IPS-NIHi7 (cell line): ENCODE measurements at regions not wholly inside any gene's neighbourhood (a gene's known extent, or its start where the extent isn't known, plus 50 kb on each side); places are given as distances from the start of the nearest gene placed in this dataset.

Experiments
- DNase-seq: peaks from one replicate; pipeline ENCODE4 v3.0.0; 2012; ENCODE audit warnings: mixed read lengths; ENCODE audit errors: extremely low spot score

DNA sequence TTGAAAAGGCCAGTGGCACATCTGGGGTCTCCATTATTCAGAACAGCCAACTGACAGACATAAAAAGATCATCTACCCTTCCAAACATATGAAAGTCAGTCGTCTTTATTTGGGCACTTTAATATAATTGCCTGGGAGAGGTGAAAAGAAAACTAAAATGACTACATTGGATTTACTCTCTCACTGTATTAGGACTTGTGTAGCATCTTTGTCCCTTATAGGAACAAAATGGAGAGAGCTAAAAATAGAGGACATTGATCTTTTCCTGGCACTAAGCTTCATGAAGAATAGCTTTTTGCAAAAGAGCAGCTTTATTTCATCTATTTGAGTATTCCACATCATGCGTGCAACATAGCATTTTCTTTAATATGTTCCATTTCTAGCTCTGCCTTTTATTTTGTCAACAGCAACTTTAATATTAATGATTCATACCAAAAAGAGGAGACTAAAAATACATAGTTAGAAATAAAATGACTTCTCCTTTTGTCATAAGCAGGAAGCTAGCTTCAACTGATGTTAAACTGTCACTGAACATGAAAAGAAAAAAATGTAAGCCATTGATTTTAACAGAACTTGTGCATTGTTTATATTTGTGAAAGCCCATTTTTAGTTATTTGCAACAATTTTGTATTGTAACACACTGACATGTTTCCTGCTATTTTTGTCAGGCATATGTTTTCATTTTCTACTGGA, 254.6 kb downstream of the SEC23A start:
- no peak for DNase-seq

DNA sequence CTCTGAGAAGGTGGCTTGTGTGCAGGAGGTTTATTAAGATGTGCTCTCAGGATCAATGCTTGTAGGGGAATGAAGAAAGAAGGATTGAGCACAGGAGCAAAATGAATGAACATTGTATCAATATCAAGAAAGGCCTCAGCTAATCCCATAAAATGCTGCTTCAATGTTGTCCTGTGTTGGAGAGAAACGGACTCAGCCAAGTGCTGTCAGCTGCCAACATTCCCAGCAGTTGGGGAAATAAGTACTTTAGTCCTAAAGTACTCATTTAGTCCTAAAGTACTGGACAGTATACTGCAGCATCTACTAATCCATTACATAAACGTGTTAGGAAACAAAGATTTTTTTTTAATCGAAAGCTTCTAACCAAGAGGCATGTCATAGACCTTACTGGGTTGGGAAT, 255.9 kb downstream of the SEC23A start:
- DNase-seq = no peak

DNA sequence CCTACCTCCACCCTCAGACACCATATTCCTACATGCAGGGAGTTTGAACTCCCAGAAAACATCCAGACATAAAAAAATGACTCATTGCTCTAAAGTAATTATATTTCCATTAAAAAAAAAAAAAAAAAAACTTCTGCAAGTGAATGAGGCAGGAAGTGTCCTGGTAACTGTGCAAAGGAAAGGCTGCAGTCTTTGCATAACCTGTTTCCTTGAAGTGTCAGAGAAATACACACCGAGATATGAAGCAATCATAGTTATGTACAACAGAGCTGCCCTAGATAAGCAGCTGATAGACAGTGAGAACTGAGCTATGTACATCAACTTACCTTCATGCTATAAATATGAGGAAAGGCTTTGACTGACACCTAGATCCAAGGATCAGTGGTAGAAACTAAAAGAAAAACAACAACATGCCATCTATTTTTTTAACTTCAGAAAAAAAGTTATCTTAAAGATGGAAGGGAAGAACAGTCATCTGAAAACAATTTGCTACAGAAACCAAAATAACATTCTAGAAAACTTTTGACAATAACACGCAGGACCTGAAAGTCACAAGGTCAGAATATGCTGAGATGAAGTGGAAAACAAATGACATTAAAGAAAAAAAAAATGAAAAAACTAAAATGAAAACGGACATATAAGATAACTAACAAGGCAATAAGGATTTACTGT, 263.2 kb downstream of the SEC23A start:
- DNase-seq = no peak

DNA sequence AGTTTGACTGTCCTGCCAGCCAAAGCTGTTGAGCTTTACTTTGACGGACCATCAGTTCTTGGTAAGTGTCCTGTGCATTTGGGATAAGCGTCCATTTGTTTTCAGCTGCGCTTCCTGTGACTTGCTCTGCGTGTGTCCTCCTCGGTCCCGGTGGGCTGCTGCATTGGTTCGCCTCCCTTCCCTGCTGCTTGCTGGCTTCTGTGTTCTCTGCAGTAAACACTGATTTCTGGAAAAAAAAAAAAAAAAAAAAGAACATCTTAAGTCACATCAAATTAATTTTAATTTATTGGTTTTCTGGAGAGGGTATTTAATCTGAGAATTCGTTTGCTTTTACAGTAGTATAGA, 264.1 kb downstream of the SEC23A start:
- DNase-seq = no peak

DNA sequence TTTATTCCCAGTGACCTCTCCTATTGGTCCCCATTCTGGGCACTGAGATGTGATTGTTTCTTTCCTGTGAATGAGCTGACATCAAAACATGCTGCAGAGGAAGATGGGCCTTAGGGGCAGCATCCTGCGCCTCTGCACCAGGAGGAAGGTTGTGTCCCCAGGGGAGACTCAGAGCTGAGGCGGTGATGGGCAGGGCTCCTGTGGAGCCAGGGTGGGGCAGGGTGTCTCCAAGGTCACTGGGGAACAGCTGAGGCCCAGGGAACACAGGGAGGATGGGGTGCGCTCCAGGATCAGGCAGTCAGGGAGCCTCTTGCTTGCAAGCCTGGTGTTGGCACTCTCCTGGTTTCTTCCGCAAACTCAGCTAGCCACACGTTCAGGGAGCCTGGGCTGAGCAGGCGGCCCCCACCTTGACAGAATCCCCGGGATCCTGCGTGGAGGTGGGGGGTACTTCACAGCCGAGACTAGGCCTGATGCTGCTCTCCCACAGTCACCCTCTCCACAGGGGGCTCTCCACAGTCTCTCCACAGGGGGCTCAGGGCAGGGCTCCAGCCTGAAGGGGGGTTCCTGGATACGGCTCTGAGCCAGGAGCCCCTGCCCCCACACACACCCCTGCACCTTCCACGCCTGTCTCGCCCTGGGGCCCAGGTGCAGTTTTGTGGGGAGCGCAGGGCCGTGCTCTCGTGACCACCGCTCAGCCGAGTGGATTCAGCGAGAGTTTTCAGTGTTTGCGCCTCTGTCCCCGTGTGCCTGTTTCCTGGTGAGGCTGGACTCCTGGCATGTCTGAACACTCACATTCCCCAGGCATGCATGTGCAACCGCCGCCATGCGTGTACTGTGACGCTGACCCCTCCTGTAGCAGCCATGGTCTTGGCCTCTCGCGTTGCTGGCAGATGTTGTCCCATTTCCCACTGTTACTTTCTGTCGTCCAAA, 264.7 kb downstream of the SEC23A start:
- DNase-seq = no peak

DNA sequence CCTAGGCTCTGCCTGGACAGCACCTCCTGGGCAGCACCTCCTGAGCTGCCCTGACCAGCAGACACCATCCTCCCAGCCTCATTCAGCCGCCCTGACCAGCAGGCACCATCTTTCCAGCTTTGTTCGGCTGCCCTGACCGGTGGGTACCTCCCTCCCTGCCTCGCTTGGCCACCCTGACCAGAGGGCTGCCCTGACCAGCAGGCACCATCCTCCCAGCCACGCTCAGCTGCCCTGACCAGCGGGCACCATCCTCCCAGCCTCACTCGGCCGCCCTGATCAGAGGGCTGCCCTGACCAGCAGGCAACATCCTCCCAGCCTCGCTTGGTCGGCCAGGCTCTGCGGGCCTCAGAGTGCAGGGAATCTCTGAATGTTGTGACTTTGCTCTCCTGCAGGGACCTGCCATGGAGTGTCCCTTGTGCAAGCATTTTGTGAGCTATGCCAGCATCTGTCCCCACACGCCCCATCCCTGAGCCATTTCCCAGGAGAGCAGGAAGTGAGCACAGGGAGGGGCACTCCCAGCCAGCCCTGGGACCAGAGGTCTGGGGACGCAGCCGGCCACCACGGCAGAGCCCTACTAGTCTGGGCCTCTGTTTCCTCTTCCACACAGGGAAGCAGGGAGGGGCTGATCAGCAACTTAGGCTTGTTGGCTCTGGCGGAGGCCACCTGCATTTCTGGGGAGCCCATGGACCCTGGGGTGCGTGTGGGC, 265.5 kb downstream of the SEC23A start:
- no peak for DNase-seq

DNA sequence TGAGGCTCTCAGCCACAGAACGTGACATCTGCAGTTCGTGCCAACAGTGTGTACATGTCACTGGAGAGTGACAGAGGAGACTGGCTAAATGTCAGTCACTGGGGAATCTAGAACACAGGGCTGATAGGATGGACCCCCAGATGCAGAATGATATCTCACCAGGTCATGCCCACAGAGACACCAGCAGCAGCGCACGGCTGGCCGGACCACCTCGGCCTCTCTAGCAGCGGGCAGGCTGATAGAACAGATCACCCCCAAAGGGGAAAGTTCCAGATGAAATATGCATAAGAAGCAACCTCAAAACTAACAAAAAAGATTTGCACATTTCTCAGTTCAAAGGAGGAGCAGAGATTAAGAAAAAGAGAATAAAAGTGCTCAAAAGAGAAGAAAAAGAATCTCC, 266.5 kb downstream of the SEC23A start:
- DNase-seq = no peak

DNA sequence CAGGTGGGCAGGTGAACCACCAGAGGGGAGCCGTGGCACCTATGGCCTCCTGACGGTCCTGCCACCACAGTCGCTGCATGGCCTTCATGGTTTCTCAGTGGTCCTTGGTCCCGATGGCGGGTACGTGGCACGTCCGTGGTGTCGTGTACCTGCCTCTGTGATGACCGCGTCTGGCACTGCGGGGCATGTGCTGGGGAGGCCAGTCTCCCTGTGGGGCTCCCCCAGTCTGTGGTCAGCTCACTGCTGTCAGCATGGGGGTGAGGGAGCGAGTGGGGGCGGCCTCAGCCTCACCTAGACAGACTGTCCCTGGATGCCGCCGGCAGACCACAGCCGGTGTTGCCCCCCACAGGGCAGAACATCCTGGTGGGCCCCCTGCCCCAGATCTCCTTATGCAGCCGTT, 267.2 kb downstream of the SEC23A start:
- DNase-seq = no peak

DNA sequence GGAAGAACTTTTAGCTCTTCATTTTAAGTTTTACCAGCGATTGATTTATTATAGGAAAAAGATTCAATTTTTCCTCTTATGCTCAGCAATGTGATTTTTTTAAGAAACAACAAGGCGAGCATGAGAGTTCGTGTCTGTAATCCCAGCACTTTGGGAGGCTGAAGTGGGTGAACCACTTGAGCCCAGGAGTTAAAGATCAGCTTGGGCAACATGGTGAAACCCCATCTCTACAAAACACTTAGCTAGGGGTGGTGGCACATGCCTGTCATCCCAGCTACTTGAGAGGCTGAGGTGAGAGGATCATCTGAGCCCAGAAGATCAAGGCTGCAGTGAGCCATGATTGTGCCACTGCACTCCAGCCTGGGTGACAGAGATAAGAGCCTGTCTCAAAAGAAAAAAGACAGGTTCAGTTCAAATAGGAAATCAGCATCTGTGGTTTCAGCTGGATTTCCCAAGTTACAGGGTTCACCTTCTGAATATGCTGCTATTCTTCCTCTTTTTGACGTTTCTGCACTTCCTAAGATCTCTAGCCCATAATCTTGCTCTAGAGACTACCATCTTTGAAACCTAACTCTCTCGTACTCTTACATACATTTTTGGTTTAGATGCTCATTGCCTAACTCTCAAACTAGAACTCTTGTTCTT, 274.7 kb downstream of the SEC23A start:
- DNase-seq = no peak

DNA sequence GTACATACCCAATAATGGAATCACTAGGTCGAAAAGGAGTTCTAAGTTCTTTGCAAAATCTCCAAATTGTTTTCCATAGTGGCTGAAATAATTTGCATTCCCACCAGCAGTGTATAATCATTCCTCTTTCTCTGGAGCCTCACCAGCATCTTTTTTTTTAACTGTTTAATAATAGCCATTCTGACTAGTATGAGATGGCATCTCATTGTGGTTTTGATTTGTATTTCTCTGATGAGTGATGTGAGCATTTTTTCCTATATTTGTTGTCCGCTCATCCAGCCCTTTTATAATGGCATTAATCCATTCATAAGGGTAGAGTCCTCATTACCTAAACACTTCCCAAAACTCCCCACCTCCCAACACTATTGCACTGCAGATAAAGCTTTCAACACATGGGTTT, 278.3 kb downstream of the SEC23A start:
- no peak for DNase-seq

DNA sequence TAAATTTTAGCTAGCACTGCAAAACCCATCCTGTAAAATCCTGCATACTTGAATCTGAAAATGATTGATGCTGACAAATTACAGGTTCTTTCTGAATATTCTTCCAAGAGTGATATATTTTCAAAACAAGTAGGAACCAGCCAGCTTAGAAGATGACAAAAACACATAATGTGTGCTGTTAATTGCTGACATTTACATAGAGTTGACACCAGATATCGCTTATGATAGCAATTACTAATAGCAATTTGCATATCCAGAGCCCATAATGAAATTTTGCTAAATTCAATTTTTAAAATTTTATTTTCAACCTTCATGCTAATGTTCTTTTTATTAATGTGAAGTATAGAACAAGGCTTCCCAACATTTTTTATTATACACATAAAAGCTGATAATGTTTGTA, 284.5 kb downstream of the SEC23A start:
- DNase-seq = no peak

DNA sequence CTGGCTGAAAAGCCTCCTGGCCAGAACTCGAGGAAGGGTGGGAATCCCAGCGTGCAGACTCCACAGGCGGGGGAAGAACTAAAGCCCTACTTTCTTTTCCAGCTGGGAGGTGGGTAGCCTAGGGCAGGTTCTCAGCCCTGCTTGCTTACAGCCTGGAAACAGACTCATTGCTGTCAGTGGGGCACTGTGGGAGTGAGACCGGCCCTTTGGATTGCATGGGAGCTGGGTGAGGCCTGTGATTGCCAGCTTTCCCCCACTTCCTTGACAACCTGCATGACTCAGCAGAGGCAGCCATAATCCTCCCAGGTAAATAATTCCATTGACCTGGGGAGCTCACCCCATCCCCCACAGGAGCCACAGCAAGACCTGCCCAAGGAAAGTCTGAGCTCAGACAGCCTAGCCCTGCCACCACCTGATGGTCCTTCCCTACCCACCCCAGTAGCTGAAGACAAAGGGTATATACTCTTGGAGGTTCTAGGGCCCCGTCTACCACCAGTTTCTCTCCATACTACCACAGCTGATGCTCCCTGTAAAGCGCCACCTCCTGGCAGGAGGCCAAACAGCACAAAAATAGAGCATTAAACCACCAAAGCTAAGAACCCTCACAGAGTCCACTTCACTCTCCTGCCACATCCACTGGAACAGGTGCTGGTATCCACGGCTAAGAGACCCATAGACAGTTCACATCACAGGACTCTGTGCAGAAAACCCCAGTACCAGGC, 294.1 kb downstream of the SEC23A start:
- no peak for DNase-seq

DNA sequence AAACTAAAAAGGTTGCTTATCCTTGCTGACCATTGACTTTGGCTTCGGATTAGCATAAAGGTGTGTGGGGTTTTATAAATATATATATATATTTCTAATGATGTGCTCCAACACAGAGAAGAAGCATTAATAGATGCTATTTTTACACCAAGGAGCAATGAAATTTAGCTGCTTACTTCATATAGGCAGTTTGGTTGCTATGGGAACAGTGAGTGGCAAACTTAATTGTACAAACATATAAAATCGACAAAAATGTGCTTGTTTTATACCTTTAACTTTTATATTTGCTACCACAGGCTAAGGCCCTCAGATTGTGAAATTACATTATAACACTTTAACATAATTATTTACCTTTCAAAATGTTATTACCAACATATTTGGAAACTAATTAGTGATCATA, 303.4 kb downstream of the SEC23A start:
- DNase-seq = no peak

DNA sequence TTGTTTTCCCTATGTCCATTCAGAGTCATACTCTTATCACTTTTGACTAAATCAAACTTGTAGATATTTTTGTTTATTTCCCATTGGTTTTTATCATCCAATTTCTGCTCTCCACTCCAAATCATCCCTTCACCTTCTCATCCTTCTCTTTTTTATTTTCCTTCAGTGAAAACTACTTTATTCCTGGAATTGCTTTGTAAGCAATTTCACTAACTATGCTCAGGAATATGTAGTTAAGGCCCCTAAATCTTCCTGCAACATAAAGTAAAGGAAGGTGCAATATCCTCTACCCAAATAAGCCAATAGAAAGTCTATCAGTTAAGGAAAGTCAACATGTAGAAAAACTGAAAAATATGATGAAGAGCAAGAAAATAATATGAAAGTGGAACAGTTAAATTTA, 308.4 kb downstream of the SEC23A start:
- DNase-seq = no peak

DNA sequence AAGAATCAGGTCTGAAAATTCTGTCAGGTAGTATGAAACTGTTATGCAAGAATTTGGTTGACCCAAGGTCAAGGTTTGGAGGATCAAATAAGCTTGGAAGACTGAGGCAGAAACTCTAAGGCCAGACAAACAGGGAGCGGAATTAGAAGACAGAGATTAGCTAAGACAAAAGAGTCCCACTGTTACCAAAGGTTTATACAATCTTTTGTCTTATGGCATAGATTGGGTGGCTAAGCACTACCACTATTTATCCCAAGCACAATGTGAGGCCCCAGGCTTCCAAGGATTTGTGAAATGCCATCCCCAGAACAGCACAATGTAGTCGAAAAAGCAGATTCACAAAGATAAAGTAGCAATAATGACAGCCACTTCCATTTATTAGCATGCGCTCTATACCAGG, 311.2 kb downstream of the SEC23A start:
- peak; percentile 12 for DNase-seq

DNA sequence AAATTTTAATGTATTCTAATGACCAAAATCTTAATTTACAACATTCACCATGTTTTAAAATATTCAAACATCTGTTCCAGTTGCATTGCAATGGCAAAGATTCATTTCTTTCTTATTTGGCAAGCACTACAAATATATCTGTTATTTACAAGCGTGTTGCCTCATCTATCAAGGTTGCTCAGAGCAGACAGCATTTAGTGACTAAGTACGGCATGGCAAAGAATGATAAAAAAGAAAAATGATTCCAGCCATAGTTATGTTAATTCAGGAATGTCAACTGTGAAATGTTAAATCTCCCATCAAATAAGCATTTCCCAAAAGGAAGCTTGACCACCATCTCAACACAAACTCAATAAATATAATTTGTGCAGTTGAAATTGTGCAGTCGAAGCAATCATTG, 312.1 kb downstream of the SEC23A start:
- DNase-seq = no peak

DNA sequence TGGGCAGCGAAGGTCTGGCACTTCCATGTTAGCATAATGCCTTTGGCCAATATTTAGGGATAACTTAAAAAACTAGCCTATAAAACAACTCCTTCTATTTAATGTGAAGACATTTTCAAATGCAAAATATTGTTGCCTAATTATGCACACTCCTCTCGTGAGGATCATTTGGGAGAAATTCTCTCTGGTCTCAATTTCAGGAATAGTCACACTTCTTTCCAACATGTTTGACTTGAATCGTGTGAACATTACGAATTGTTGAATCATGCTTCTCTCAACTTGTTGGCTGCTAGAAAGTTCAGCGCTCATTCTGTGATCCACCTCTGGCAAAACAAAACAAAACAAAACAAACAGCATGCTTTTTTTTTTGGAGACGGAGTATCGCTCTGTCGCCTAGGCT, 313.2 kb downstream of the SEC23A start:
- no peak for DNase-seq

DNA sequence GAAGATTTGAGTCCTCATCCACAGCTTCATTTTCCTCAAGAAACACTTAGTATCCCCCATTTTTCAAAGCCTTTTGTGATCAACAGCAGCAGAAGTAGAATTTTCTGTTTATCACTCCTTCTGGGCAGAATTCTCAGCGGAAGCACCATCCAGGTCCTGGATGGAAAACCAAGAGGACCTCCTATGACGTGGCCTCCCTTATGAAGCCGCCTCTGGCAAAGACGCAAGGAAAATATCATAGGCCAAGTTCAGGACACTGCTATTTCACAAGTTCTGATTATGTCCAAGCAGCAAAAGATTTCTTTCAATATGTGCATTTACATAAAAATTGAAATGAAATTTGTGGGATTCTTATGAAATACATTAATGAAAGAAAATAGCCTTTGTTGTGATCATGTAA, 315.0 kb downstream of the SEC23A start:
- no peak for DNase-seq

DNA sequence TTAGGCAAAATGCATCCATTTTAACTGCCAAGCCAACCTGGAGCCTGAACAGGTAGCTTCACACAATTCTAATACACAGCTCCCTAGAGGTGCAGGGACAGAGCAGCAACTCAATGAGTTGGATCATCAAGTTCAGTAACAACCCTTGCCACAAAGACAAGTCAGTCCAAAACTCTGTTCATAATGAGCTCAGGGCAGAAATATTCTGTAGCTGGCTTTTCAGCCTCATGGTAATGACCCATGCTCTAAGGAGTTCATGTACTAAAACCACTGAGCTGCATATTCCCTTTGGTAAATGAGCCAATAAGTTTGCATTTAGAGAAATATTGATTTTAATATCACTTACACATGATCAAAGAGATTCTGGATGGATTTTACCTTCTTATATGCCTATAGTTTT, 316.1 kb downstream of the SEC23A start:
- no peak for DNase-seq

DNA sequence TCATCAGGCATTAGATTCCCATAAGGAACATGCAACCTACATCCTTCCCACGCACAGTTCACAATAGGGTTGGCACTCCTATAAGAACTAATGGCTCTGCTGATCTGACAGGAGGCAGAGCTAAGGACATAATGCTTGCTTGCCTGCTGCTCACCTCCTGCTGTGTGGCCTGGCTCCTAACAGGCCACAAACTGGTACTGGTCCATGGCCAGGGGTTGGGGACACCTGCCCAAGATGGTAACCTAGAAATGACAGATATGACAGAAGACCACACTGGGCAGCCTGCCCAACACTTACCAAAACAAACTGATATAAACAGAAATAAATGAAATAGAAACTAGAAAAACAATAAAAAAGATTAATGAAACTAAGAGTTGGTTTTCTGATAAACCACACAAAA, 325.6 kb downstream of the SEC23A start:
- DNase-seq = no peak

DNA sequence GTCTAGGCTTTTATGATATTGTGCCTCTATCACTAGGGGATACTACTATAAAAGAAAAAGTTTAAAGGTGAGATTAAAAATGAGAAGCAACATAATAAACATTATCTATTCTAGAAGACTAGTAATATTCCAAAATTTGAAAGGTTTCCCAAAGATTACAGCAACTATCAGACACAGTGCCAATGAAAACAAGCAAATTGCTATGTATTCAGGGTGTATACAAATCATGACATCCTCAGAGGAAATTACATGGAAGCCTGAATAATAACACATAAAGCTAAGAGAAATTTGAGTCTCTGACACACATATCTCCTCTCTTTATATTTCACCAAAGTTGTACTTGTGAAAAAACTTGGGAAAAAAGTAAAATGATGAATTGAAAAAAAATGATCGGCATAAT, 327.0 kb downstream of the SEC23A start:
- no peak for DNase-seq
